Activated CD4-positive, alpha-beta memory T cell treated with anti-CD3 and anti-CD28 coated beads for 36 hours (primary cell): ENCODE measurements at regions not wholly inside any gene's neighbourhood (a gene's known extent, or its start where the extent isn't known, plus 50 kb on each side); places are given as distances from the start of the nearest gene placed in this dataset.
"Not testable (repeated sequence)": the region's sequence is repeated elsewhere in the genome, so short reads cannot be mapped to it uniquely, and the experiment has no call there.

Experiments
- CTCF ChIA-PET: fragments of 350-600 bp; sonication (Branson Sonifier 250); formaldehyde crosslinking; loops from one replicate; lab custom pipeline; 2021; ENCODE audit warnings: antibody characterized with exemption, inconsistent platforms; lab: Charles Lee
- POLR2A ChIA-PET: fragments of 350-600 bp; sonication (Branson Sonifier 250); formaldehyde crosslinking; loops from one replicate; lab custom pipeline; 2021; ENCODE audit warnings: antibody characterized with exemption; lab: Charles Lee
- DNase-seq: peaks from one replicate; pipeline ENCODE4 v3.0.0-alpha.2; 2020
- H3K27ac Mint-ChIP-seq: one replicate; pipeline ENCODE4 v1.8.0; 2021; ENCODE audit warnings: mixed read lengths
- H3K27me3 Mint-ChIP-seq: one replicate; pipeline ENCODE4 v1.8.0; 2021; ENCODE audit warnings: mixed read lengths
- H3K36me3 Mint-ChIP-seq: one replicate; pipeline ENCODE4 v1.8.0; 2021; ENCODE audit warnings: mixed read lengths
- H3K4me1 Mint-ChIP-seq: one replicate; pipeline ENCODE4 v1.8.0; 2021; ENCODE audit warnings: low read depth, mixed read lengths
- H3K4me3 Mint-ChIP-seq: one replicate; pipeline ENCODE4 v1.8.0; 2021; ENCODE audit warnings: mild to moderate bottlenecking, mixed read lengths
- H3K9me3 Mint-ChIP-seq: one replicate; pipeline ENCODE4 v1.8.0; 2021; ENCODE audit warnings: mixed read lengths
- intact Hi-C: fragments of 100-400 bp; cut with micrococcal nuclease; formaldehyde crosslinking; loops from one replicate; pipeline ENCODE4 v1.15.1; 2023

DNA sequence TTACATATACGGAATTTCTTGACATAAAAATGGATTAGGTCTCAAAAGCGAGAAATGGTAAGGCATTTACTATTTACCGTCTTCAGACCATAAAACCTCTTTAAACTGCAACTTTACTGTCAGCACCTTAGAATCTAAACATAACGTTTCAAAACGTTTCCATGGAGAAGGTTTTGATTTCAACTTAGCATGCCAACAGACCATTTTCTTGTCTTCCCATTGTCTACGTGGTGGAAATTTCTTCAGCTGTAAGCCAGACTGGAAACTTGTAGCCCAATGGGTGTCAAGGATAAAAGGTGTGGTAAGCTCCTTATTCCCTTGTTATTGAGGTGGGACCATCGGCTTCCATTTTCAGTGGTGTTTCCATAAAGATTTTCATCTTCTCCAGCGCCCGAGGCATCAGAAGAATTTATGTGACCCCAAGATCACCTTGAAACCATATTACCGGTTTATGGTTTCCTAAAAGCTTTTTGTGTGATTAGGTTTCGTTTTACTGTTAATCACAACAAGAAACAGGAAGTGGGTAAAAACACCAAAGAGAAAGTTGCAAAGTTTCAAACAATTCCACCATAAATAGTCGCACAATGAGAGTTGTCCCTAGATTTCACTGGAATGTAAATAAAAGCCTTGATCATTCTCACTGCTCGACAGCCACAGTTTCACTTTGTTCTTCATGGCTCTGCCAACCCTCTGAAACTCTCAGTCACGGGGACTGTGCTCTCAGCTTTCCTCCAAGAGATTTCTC is 63.0 kb upstream of the CD2AP start:
- H3K27me3 Mint-ChIP-seq, result no peaks in the 10 kb centered on the region
- peak; percentile 10 for DNase-seq
- ChIA-PET CTCF (interaction anchor here (0.6 to 2.6 kb wide), 15 partner anchors 10 to 1603 kb away, joined by 3 to 17 read pairs (median 3); partner anchors contain the start of genes CD2AP and OPN5), POLR2A (interaction anchor here (0.6 to 0.8 kb wide), 2 partner anchors 185 to 213 kb away, joined by 3 read pairs; no protein-coding TSS in a partner anchor)
- H3K4me3 Mint-ChIP-seq, result peak overlapping the region; percentile 49
- no peaks in the 10 kb centered on the region for H3K36me3 Mint-ChIP-seq
- no peak overlapping the region for H3K27ac Mint-ChIP-seq
- intact Hi-C loops, result loop anchor here (1.0 to 2.0 kb wide), 5 partner anchors 63 to 374 kb away; partner anchors contain the start of gene CD2AP
- no peaks in the 10 kb centered on the region for H3K9me3 Mint-ChIP-seq
- H3K4me1 Mint-ChIP-seq, result peaks cover 16% of the 10 kb centered on the region

- CTCF ChIA-PET, result interaction anchor here (1.1 to 2.6 kb wide), 2 partner anchors 61 to 214 kb away, joined by 3 to 17 read pairs; partner anchors contain the start of gene CD2AP
- Mint-ChIP-seq H3K4me3 (no peak overlapping the region), H3K9me3 (no peaks in the 10 kb centered on the region), H3K4me1 (peaks cover 16% of the 10 kb centered on the region), H3K27me3 (no peaks in the 10 kb centered on the region), H3K27ac (no peak overlapping the region), H3K36me3 (no peaks in the 10 kb centered on the region)
- no peak for DNase-seq
- POLR2A ChIA-PET, result no interaction called here
- intact Hi-C loops, result no loop called here
Observed at GRCh38 chr6:47416396-47417345, 60.9 kb upstream of the CD2AP start.

DNA sequence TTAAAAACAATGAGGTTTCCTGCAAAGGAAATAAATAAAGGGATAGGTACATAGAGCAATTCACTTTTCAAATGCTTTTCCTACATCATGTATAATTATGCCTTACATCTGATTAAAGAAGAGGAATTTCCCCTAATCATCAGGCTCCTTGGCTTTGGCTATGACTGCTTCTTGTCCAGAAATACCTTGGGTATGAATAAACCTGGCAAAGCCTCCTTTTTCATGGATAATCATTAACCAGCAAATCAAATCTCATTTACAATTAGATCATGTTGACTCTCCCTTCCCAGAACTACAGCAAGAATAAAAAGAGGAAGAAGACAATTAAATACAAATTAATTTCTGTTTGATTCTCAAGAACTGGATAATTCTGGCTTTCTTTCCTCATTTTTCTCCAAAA is 58.0 kb upstream of the CD2AP start:
- no peak for DNase-seq
- H3K9me3 Mint-ChIP-seq, result no peaks in the 10 kb centered on the region
- no peaks in the 10 kb centered on the region for H3K27me3 Mint-ChIP-seq
- ChIA-PET POLR2A (interaction anchor here (1.0 kb wide), 1 partner anchor 58 kb away, joined by 3 read pairs; the partner anchor contains the start of gene CD2AP), CTCF (interaction anchor here (1.3 kb wide), 1 partner anchor 361 kb away, joined by 4 read pairs; no protein-coding TSS in a partner anchor)
- H3K27ac Mint-ChIP-seq, result no peak overlapping the region
- no peaks in the 10 kb centered on the region for H3K36me3 Mint-ChIP-seq
- intact Hi-C loops, result no loop called here
- H3K4me3 Mint-ChIP-seq, result no peak overlapping the region
- peaks cover 6% of the 10 kb centered on the region for H3K4me1 Mint-ChIP-seq

- ChIA-PET POLR2A (no interaction called here), CTCF (no interaction called here)
- no peak overlapping the region for H3K27ac Mint-ChIP-seq
Observed at GRCh38 chr6:47420394-47421371, 56.9 kb upstream of the CD2AP start.

GRCh38 chr6:47423079-47423478 is 54.5 kb upstream of the CD2AP start:
- H3K4me3 Mint-ChIP-seq, result no peak overlapping the region
- peaks cover 8% of the 10 kb centered on the region for H3K9me3 Mint-ChIP-seq
- ChIA-PET POLR2A (no interaction called here), CTCF (interaction anchor here (1.0 kb wide), 1 partner anchor 10 kb away, joined by 4 read pairs; no protein-coding TSS in a partner anchor)
- no peaks in the 10 kb centered on the region for H3K27me3 Mint-ChIP-seq
- DNase-seq, result no peak
- H3K27ac Mint-ChIP-seq, result no peak overlapping the region
- no peaks in the 10 kb centered on the region for H3K4me1 Mint-ChIP-seq
- intact Hi-C loops, result no loop called here
- H3K36me3 Mint-ChIP-seq, result peaks cover 3% of the 10 kb centered on the region

More at GRCh38 chr6:47420394-47421371, 56.9 kb upstream of the CD2AP start:
- H3K4me3 Mint-ChIP-seq, result no peak overlapping the region
- intact Hi-C loops, result no loop called here
- H3K9me3 Mint-ChIP-seq, result no peaks in the 10 kb centered on the region
- H3K27me3 Mint-ChIP-seq, result no peaks in the 10 kb centered on the region
- no peak for DNase-seq
- no peaks in the 10 kb centered on the region for H3K36me3 Mint-ChIP-seq
- no peaks in the 10 kb centered on the region for H3K4me1 Mint-ChIP-seq

- POLR2A ChIA-PET, result no interaction called here
- H3K27me3 Mint-ChIP-seq, result no peaks in the 10 kb centered on the region
Observed at GRCh38 chr6:47424436-47424836, 53.2 kb upstream of the CD2AP start.

GRCh38 chr6:47425724-47426123 is 51.9 kb upstream of the CD2AP start:
- H3K27ac Mint-ChIP-seq, H3K4me3 Mint-ChIP-seq, CTCF ChIA-PET: not testable (repeated sequence)

More at GRCh38 chr6:47424436-47424836, 53.2 kb upstream of the CD2AP start:
- peaks cover 13% of the 10 kb centered on the region for H3K9me3 Mint-ChIP-seq
- CTCF ChIA-PET, result no interaction called here
- H3K4me1 Mint-ChIP-seq, result no peaks in the 10 kb centered on the region
- intact Hi-C loops, result no loop called here
- no peak for DNase-seq
- no peak overlapping the region for H3K27ac Mint-ChIP-seq
- H3K4me3 Mint-ChIP-seq, result no peak overlapping the region
- peaks cover 3% of the 10 kb centered on the region for H3K36me3 Mint-ChIP-seq

GRCh38 chr6:47426524-47427302 is 50.9 kb upstream of the CD2AP start:
- CTCF ChIA-PET, result no interaction called here
- H3K4me1 Mint-ChIP-seq, result no peaks in the 10 kb centered on the region
- intact Hi-C loops, result no loop called here
- no peaks in the 10 kb centered on the region for H3K27me3 Mint-ChIP-seq
- POLR2A ChIA-PET, result no interaction called here
- H3K9me3 Mint-ChIP-seq, result peaks cover 32% of the 10 kb centered on the region
- no peak overlapping the region for H3K27ac Mint-ChIP-seq
- H3K36me3 Mint-ChIP-seq, result peaks cover 5% of the 10 kb centered on the region
- no peak overlapping the region for H3K4me3 Mint-ChIP-seq
- DNase-seq, result no peak

More at GRCh38 chr6:47425724-47426123, 51.9 kb upstream of the CD2AP start:
- H3K4me1 Mint-ChIP-seq, H3K27me3 Mint-ChIP-seq, DNase-seq, H3K36me3 Mint-ChIP-seq, POLR2A ChIA-PET, intact Hi-C loops: not testable (repeated sequence)
- H3K9me3 Mint-ChIP-seq, result peaks cover 24% of the 10 kb centered on the region

DNA sequence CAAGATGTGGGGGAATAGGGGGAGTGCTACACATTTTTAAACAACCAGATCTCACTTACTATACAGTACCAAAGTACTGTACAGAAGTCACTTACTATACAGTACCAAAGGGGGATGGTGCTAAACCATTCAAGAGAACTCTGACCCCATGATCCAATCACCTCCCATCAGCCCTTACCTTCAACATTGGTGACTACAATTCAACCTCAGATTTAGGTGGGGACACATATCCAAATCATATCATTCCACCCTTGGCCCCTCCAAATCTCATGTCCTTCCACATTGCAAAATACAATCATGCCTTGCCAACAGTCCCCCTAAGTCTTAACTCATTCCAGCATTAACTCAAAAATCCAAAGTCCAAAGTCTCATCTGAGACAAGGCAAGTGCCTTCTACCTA is 49.9 kb upstream of the CD2AP start:
- no peaks in the 10 kb centered on the region for H3K27me3 Mint-ChIP-seq
- no peaks in the 10 kb centered on the region for H3K4me1 Mint-ChIP-seq
- CTCF ChIA-PET, result no interaction called here
- no peak overlapping the region for H3K27ac Mint-ChIP-seq
- POLR2A ChIA-PET, result no interaction called here
- peaks cover 32% of the 10 kb centered on the region for H3K9me3 Mint-ChIP-seq
- intact Hi-C loops, result no loop called here
- peaks cover 5% of the 10 kb centered on the region for H3K36me3 Mint-ChIP-seq
- H3K4me3 Mint-ChIP-seq, result no peak overlapping the region
- no peak for DNase-seq
